Lower leg skin (tissue), 3 donors: ENCODE measurements at regions not wholly inside any gene's neighbourhood (a gene's known extent, or its start where the extent isn't known, plus 50 kb on each side); places are given as distances from the start of the nearest gene placed in this dataset.

Experiments
- POLR2A ChIP-seq, 2 donors: fragments of 450-650 bp; IDR thresholded peaks; one replicate each; pipeline ENCODE4 v1.6.1; 2016 to 2017; ENCODE audit warnings: antibody characterized with exemption in 2 of 2, mild to moderate bottlenecking in 1 of 2, moderate library complexity in 1 of 2
- TF ChIP-seq, protein P1 (sequence below), 3 donors: fragments of 450-650 bp; IDR thresholded peaks; one replicate each; pipeline ENCODE4 v1.5.1; 2016; ENCODE audit warnings: antibody characterized with exemption in 3 of 3, mild to moderate bottlenecking in 3 of 3, moderate library complexity in 2 of 3

DNA sequence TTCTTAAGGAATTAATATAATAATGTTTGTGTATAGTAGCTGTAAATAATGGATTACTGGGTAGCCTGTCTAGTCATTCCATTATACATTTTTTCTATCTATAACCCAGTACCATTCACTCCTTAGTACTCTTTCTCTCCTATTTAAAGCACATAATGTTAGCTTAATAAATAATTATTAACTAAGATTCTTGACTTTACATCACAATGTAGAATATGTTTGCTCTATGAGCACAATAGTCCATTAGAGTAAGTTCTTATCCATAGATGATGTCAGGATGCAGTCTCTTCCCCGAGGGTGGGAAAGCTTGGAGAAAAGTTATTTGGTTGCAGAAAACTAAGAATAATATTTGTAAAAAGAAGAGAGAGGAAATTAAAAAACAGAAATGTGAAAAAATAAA is 226.4 kb upstream of the EYS start:
- TF ChIP-seq POLR2A (IDR thresholded peaks at IDR 0.05): no peak
- TF ChIP-seq, protein P1, sequence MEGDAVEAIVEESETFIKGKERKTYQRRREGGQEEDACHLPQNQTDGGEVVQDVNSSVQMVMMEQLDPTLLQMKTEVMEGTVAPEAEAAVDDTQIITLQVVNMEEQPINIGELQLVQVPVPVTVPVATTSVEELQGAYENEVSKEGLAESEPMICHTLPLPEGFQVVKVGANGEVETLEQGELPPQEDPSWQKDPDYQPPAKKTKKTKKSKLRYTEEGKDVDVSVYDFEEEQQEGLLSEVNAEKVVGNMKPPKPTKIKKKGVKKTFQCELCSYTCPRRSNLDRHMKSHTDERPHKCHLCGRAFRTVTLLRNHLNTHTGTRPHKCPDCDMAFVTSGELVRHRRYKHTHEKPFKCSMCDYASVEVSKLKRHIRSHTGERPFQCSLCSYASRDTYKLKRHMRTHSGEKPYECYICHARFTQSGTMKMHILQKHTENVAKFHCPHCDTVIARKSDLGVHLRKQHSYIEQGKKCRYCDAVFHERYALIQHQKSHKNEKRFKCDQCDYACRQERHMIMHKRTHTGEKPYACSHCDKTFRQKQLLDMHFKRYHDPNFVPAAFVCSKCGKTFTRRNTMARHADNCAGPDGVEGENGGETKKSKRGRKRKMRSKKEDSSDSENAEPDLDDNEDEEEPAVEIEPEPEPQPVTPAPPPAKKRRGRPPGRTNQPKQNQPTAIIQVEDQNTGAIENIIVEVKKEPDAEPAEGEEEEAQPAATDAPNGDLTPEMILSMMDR (IDR thresholded peaks at IDR 0.05): no peak
